Type B pancreatic cell (in vitro differentiated cells): ENCODE measurements at regions not wholly inside any gene's neighbourhood (a gene's known extent, or its start where the extent isn't known, plus 50 kb on each side); places are given as distances from the start of the nearest gene placed in this dataset.

Experiments used
- DNase-seq: peaks from one replicate; pipeline ENCODE4 v3.0.0; 2021; ENCODE audit warnings: mixed read lengths; ENCODE audit not compliant: unreplicated experiment; ENCODE audit errors: extremely low spot score
- H3K27ac Mint-ChIP-seq: 2 replicates; pipeline ENCODE4 v1.8.0; 2021; ENCODE audit warnings: mild to moderate bottlenecking, mixed read lengths
- H3K27me3 Mint-ChIP-seq: 2 replicates; pipeline ENCODE4 v1.8.0; 2021; ENCODE audit warnings: mixed read lengths
- H3K36me3 Mint-ChIP-seq: 2 replicates; pipeline ENCODE4 v1.8.0; 2021; ENCODE audit warnings: mixed read lengths
- H3K4me1 Mint-ChIP-seq: one replicate; pipeline ENCODE4 v1.8.0; 2021; ENCODE audit warnings: mixed read lengths; ENCODE audit not compliant: unreplicated experiment
- H3K4me3 Mint-ChIP-seq: 2 replicates; pipeline ENCODE4 v1.8.0; 2021; ENCODE audit warnings: mild to moderate bottlenecking, mixed read lengths
- H3K9me3 Mint-ChIP-seq: 2 replicates; pipeline ENCODE4 v1.8.0; 2021; ENCODE audit warnings: mixed read lengths
- CTCF ChIP-seq: fragments of 200-600 bp; sonication (generic); conservative IDR thresholded peaks from 2 replicates; pipeline ENCODE4 v1.5.0; 2021; ENCODE audit warnings: antibody characterized with exemption, mild to moderate bottlenecking

- no peak for TF ChIP-seq CTCF
- Mint-ChIP-seq H3K9me3 (peaks cover 7% of the 10 kb centered on the region), H3K4me3 (no peak overlapping the region), H3K4me1 (peaks cover 8% of the 10 kb centered on the region), H3K27ac (no peak overlapping the region), H3K36me3 (no peaks in the 10 kb centered on the region), H3K27me3 (peaks cover 3% of the 10 kb centered on the region)
- no peak for DNase-seq
These were observed 97.1 kb upstream of the SLC66A3 start for GRCh38 chr2:11058129-11058528.

- Mint-ChIP-seq H3K4me3 (no peak overlapping the region), H3K27me3 (peaks cover 10% of the 10 kb centered on the region), H3K36me3 (no peaks in the 10 kb centered on the region), H3K27ac (no peak overlapping the region), H3K4me1 (peaks cover 4% of the 10 kb centered on the region), H3K9me3 (peaks cover 7% of the 10 kb centered on the region)
- TF ChIP-seq CTCF, result no peak
- DNase-seq, result no peak
These were observed 94.7 kb upstream of the SLC66A3 start for GRCh38 chr2:11060376-11061169.

GRCh38 chr2:11065833-11066485, 89.3 kb upstream of the SLC66A3 start:
- no peak for TF ChIP-seq CTCF
- Mint-ChIP-seq H3K27ac (no peak overlapping the region), H3K27me3 (peaks cover 17% of the 10 kb centered on the region), H3K4me1 (no peaks in the 10 kb centered on the region), H3K4me3 (no peak overlapping the region), H3K9me3 (peaks cover 1% of the 10 kb centered on the region), H3K36me3 (no peaks in the 10 kb centered on the region)
- no peak for DNase-seq

- peaks cover 24% of the 10 kb centered on the region for H3K27me3 Mint-ChIP-seq
- no peak for TF ChIP-seq CTCF
- H3K9me3 Mint-ChIP-seq, result no peaks in the 10 kb centered on the region
- H3K27ac Mint-ChIP-seq, result no peak overlapping the region
- peaks cover 2% of the 10 kb centered on the region for H3K4me1 Mint-ChIP-seq
- H3K4me3 Mint-ChIP-seq, result no peak overlapping the region
- H3K36me3 Mint-ChIP-seq, result no peaks in the 10 kb centered on the region
- DNase-seq, result no peak
These were observed 87.8 kb upstream of the SLC66A3 start for GRCh38 chr2:11067221-11068078.

- H3K36me3 Mint-ChIP-seq, result no peaks in the 10 kb centered on the region
- no peak overlapping the region for H3K27ac Mint-ChIP-seq
- H3K4me1 Mint-ChIP-seq, result peaks cover 10% of the 10 kb centered on the region
- DNase-seq, result no peak
- TF ChIP-seq CTCF, result no peak
- H3K9me3 Mint-ChIP-seq, result no peaks in the 10 kb centered on the region
- no peak overlapping the region for H3K4me3 Mint-ChIP-seq
- peaks cover 29% of the 10 kb centered on the region for H3K27me3 Mint-ChIP-seq
These were observed 87.1 kb upstream of the SLC66A3 start for GRCh38 chr2:11068079-11068741.
